GM19035 (cell line): ENCODE measurements at regions not wholly inside any gene's neighbourhood (a gene's known extent, or its start where the extent isn't known, plus 50 kb on each side); places are given as distances from the start of the nearest gene placed in this dataset.

Source experiments
- ATAC-seq: cut with Tn5 transposase; IDR thresholded peaks from one replicate; pipeline ENCODE4 v1.9.1; 2021; ENCODE audit not compliant: unreplicated experiment

- no peak for ATAC-seq
These were observed 96.8 kb upstream of the LPP start for GRCh38 chr3:188057124-188057523.

- no peak for ATAC-seq
These were observed 95.3 kb upstream of the LPP start for GRCh38 chr3:188058569-188059184.

- no peak for ATAC-seq
These were observed 94.6 kb upstream of the LPP start for GRCh38 chr3:188059351-188059750.

GRCh38 chr3:188060264-188060835, 93.6 kb upstream of the LPP start:
- ATAC-seq, result no peak

- ATAC-seq, result peak; percentile 56
These were observed 93.0 kb upstream of the LPP start for GRCh38 chr3:188060840-188061544.

- no peak for ATAC-seq
These were observed 91.7 kb upstream of the LPP start for GRCh38 chr3:188062216-188062615.

- no peak for ATAC-seq
These were observed 89.0 kb upstream of the LPP start for GRCh38 chr3:188064831-188065493.

- ATAC-seq, result no peak
These were observed 87.8 kb upstream of the LPP start for GRCh38 chr3:188066141-188066540.

- ATAC-seq, result no peak
These were observed 86.0 kb upstream of the LPP start for GRCh38 chr3:188067932-188068331.

GRCh38 chr3:188068342-188068741, 85.6 kb upstream of the LPP start:
- ATAC-seq, result no peak

- ATAC-seq, result no peak
These were observed 82.3 kb upstream of the LPP start for GRCh38 chr3:188071636-188072035.

GRCh38 chr3:188076176-188076575, 77.8 kb upstream of the LPP start:
- no peak for ATAC-seq

GRCh38 chr3:188077160-188077799, 76.7 kb upstream of the LPP start:
- ATAC-seq, result no peak

- ATAC-seq, result no peak
These were observed 73.9 kb upstream of the LPP start for GRCh38 chr3:188080091-188080490.

- ATAC-seq, result no peak
These were observed 71.9 kb upstream of the LPP start for GRCh38 chr3:188082031-188082430.

GRCh38 chr3:188082450-188082849, 71.5 kb upstream of the LPP start:
- ATAC-seq, result no peak

GRCh38 chr3:188083011-188083410, 70.9 kb upstream of the LPP start:
- ATAC-seq, result no peak

- ATAC-seq, result no peak
These were observed 69.0 kb upstream of the LPP start for GRCh38 chr3:188084752-188085583.

GRCh38 chr3:188085584-188086560, 68.1 kb upstream of the LPP start:
- no peak for ATAC-seq
